ENCODE measurements at regions not wholly inside any gene's neighbourhood (a gene's known extent, or its start where the extent isn't known, plus 50 kb on each side); places are given as distances from the start of the nearest gene placed in this dataset.

- TF ChIP-seq POLR2A (IDR thresholded peaks at IDR 0.05; ENCODE audit: low read depth, low read length) (no peak), POLR2AphosphoS5 (IDR thresholded peaks at IDR 0.05; ENCODE audit: low read depth, low read length) (no peak), TAF1 (IDR thresholded peaks at IDR 0.05; ENCODE audit: borderline replicate concordance, low read depth, low read length) (no peak)
Observed at GRCh38 chr1:185517808-185518419, 200.9 kb upstream of the IVNS1ABP start.
